ENCODE measurements at regions not wholly inside any gene's neighbourhood (a gene's known extent, or its start where the extent isn't known, plus 50 kb on each side); places are given as distances from the start of the nearest gene placed in this dataset.

- TF ChIP-seq CTCF (IDR thresholded peaks at IDR 0.05): no peak
- TF ChIP-seq ZFX (IDR thresholded peaks at IDR 0.05; ENCODE audit: borderline replicate concordance): no peak
- no peak overlapping the region for H3K27ac ChIP-seq
These were observed 810.6 kb upstream of the ADGRL4 start for GRCh38 chr1:79817031-79817560.

- no peak overlapping the region for H3K27ac ChIP-seq
- TF ChIP-seq ZFX (IDR thresholded peaks at IDR 0.05; ENCODE audit: borderline replicate concordance): no peak
These were observed 808.6 kb upstream of the ADGRL4 start for GRCh38 chr1:79815115-79815514.

GRCh38 chr1:79811173-79811572 lies 804.6 kb upstream of the ADGRL4 start:
- TF ChIP-seq CTCF (IDR thresholded peaks at IDR 0.05): no peak
- TF ChIP-seq ZFX (IDR thresholded peaks at IDR 0.05; ENCODE audit: borderline replicate concordance): no peak
- H3K27ac ChIP-seq: no peak overlapping the region

- H3K27ac ChIP-seq: no peak overlapping the region
- no peak for TF ChIP-seq CTCF (IDR thresholded peaks at IDR 0.05)
- no peak for TF ChIP-seq ZFX (IDR thresholded peaks at IDR 0.05; ENCODE audit: borderline replicate concordance)
These were observed 802.4 kb upstream of the ADGRL4 start for GRCh38 chr1:79808816-79809475.

GRCh38 chr1:79807816-79808215 lies 801.3 kb upstream of the ADGRL4 start:
- no peak overlapping the region for H3K27ac ChIP-seq
- TF ChIP-seq CTCF (IDR thresholded peaks at IDR 0.05) (no peak), ZFX (IDR thresholded peaks at IDR 0.05; ENCODE audit: borderline replicate concordance) (no peak)

- H3K27ac ChIP-seq: no peak overlapping the region
- TF ChIP-seq CTCF (IDR thresholded peaks at IDR 0.05) (no peak), ZFX (IDR thresholded peaks at IDR 0.05; ENCODE audit: borderline replicate concordance) (no peak)
These were observed 791.0 kb upstream of the ADGRL4 start for GRCh38 chr1:79797487-79797886.

- TF ChIP-seq CTCF (IDR thresholded peaks at IDR 0.05): no peak
- no peak for TF ChIP-seq ZFX (IDR thresholded peaks at IDR 0.05; ENCODE audit: borderline replicate concordance)
- no peak overlapping the region for H3K27ac ChIP-seq
These were observed 789.9 kb upstream of the ADGRL4 start for GRCh38 chr1:79796434-79796833.
